ENCODE measurements at regions not wholly inside any gene's neighbourhood (a gene's known extent, or its start where the extent isn't known, plus 50 kb on each side); places are given as distances from the start of the nearest gene placed in this dataset.

GRCh38 chr12:118709946-118710345 is 271.4 kb upstream of the SRRM4 start:
- Histone ChIP-seq H3K79me2 (ENCODE audit: insufficient read depth, low read length) (no peaks in the 10 kb centered on the region), H2AFZ (ENCODE audit: low read depth, low read length, poor library complexity, severe bottlenecking) (no peak overlapping the region), H3K4me2 (ENCODE audit: low read length) (no peak overlapping the region), H3K4me1 (ENCODE audit: control insufficient read depth in 1 of 2, insufficient read depth in 2 of 2, low read length in 2 of 2) (no peaks in the 10 kb centered on the region), H3K36me3 (ENCODE audit: control insufficient read depth in 1 of 2, insufficient read depth in 2 of 2, low read length in 2 of 2) (no peaks in the 10 kb centered on the region), H4K20me1 (ENCODE audit: insufficient read depth) (no peaks in the 10 kb centered on the region), H3K9ac (ENCODE audit: low read length) (no peak overlapping the region), H3K27ac (ENCODE audit: low read depth, low read length) (no peak overlapping the region), H3K27me3 (ENCODE audit: insufficient read depth, low read length) (no peaks in the 10 kb centered on the region), H3K9me2 (ENCODE audit: insufficient read depth) (no peaks in the 10 kb centered on the region), H3K4me3 (replicated peaks in 1 of 2; ENCODE audit: low read depth in 1 of 2, low read length in 2 of 2) (no peak overlapping the region), H3K9me3 (ENCODE audit: control insufficient read depth in 1 of 2, insufficient read depth in 1 of 2, low read depth in 1 of 2, low read length in 2 of 2) (no peaks in the 10 kb centered on the region)
- no TSS peak for BruUV-seq (replicated peaks)
- DNase-seq (ENCODE audit: low read depth, low spot score) (no peak), ATAC-seq (no peak)
- ChIA-PET CTCF (no interaction called here), POLR2A (no interaction called here), RAD21 (ENCODE audit: low non-redundant PET in 1 of 2, low total read pairs in 2 of 2, uncharacterized antibody in 2 of 2, unreplicated experiment in 2 of 2) (no interaction called here)
- intact Hi-C loops (cut with micrococcal nuclease), result no loop called here
- TF ChIP-seq MAX (IDR thresholded peaks at IDR 0.05), result no peak
- TF ChIP-seq TCF7L2 (IDR thresholded peaks at IDR 0.05; ENCODE audit: borderline replicate concordance, extremely low read depth, insufficient read depth, insufficient read length), result no peak
- no peak for TF ChIP-seq CEBPB (IDR thresholded peaks at IDR 0.05; ENCODE audit: low read depth)
- TF ChIP-seq POLR2AphosphoS5 (IDR thresholded peaks at IDR 0.05; ENCODE audit: low read depth, low read length), result no peak
- no peak for TF ChIP-seq EZH2 (IDR thresholded peaks at IDR 0.05)
- no peak for TF ChIP-seq RAD21 (IDR thresholded peaks at IDR 0.05; ENCODE audit: low read depth)
- TF ChIP-seq ATF3 (IDR thresholded peaks at IDR 0.05), result no peak
- no peak for TF ChIP-seq EZH2phosphoT487 (IDR thresholded peaks at IDR 0.05; ENCODE audit: borderline replicate concordance)
- no peak for TF ChIP-seq YY1 (IDR thresholded peaks at IDR 0.05; ENCODE audit: extremely low read depth, insufficient replicate concordance, low read depth, low read length)
- no peak for TF ChIP-seq SRF (IDR thresholded peaks at IDR 0.05; ENCODE audit: low read depth)
- TF ChIP-seq REST (IDR thresholded peaks at IDR 0.05; ENCODE audit: low read depth), result no peak
- no peak for TF ChIP-seq ELF1 (IDR thresholded peaks at IDR 0.05; ENCODE audit: borderline replicate concordance, low read depth)
- TF ChIP-seq SIN3A (IDR thresholded peaks at IDR 0.05; ENCODE audit: low read depth), result no peak
- TF ChIP-seq ZNF274 (IDR thresholded peaks at IDR 0.05; ENCODE audit: low read depth, low read length), result no peak
- TF ChIP-seq SP1 (IDR thresholded peaks at IDR 0.05; ENCODE audit: low read depth), result no peak
- TF ChIP-seq ZBTB33 (IDR thresholded peaks at IDR 0.05; ENCODE audit: extremely low read depth, insufficient replicate concordance, low read length), result no peak
- TF ChIP-seq POLR2A (IDR thresholded peaks at IDR 0.05; ENCODE audit: borderline replicate concordance, extremely low read depth, insufficient read depth, insufficient read length), result no peak
- no peak for TF ChIP-seq FOSL1 (IDR thresholded peaks at IDR 0.05; ENCODE audit: low read depth)

Data from HCT116 (cell line).